Peyer's patch (tissue), 4 donors: ENCODE measurements at regions not wholly inside any gene's neighbourhood (a gene's known extent, or its start where the extent isn't known, plus 50 kb on each side); places are given as distances from the start of the nearest gene placed in this dataset.

Experiments used
- DNase-seq, 3 donors: peaks; one replicate each; pipeline ENCODE4 v3.0.0-alpha.2; 2017 to 2019
- H3K27ac ChIP-seq, 4 donors: fragments of 200-600 bp; sonication (generic); one replicate each; pipeline ENCODE4 v1.5.1; 2016 to 2019
- H3K27me3 ChIP-seq, 2 donors: fragments of 200-600 bp; sonication (generic); one replicate each; pipeline ENCODE4 v1.5.1; 2019
- H3K36me3 ChIP-seq, 3 donors: fragments of 200-600 bp; sonication (generic); one replicate each; pipeline ENCODE4 v1.5.1; 2016 to 2019
- H3K4me1 ChIP-seq, 4 donors: fragments of 200-600 bp; sonication (generic); one replicate each; pipeline ENCODE4 v1.5.1; 2016 to 2019
- H3K4me3 ChIP-seq, 4 donors: fragments of 200-600 bp; sonication (generic); 1 replicate in 3 of 4; 2 replicates in 1 of 4; pipeline ENCODE4 v1.5.1; 2016 to 2019; ENCODE audit warnings: mild to moderate bottlenecking in 1 of 4
- H3K9me3 ChIP-seq, 4 donors: fragments of 200-600 bp; sonication (generic); one replicate each; pipeline ENCODE4 v1.5.1; 2016 to 2019; ENCODE audit warnings: mild to moderate bottlenecking in 1 of 4
- CTCF ChIP-seq, 6 experiments: fragments of 450-650 bp in 4 of 6; fragments of 200-600 bp in 2 of 6; sonication (generic) in 1 of 6; IDR thresholded peaks; one replicate each; pipeline ENCODE4 v1.5.1; 2017 to 2019; ENCODE audit warnings: antibody characterized with exemption in 6 of 6, mild to moderate bottlenecking in 3 of 6, moderate library complexity in 1 of 6
- POLR2A ChIP-seq, 2 donors: fragments of 450-650 bp; IDR thresholded peaks; one replicate each; pipeline ENCODE4 v1.5.1; 2017; ENCODE audit warnings: antibody characterized with exemption in 2 of 2, mild to moderate bottlenecking in 2 of 2, moderate library complexity in 2 of 2

DNA sequence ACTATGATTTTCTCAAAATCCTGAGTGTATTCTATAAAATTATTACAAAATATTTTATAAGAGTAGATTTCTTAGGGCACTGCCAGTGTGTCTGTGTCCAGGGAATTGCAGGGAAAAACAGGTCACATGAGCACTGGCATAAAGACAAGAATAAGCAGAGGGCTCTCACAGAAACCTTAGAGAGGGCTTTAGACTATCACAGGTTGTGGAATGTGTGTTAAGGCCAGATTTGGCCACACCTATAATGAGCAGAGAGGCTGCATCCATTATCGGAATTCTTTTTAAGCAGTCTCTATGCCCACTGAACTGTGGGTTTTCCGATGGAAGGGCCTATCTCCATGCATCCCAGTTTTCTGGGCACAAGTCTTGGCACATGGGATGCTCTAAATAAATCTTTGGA, 90.2 kb downstream of the RTP4 start:
- no peak for TF ChIP-seq CTCF (IDR thresholded peaks at IDR 0.05)
- no peak for TF ChIP-seq POLR2A (IDR thresholded peaks at IDR 0.05)
- DNase-seq, result no peak

GRCh38 chr3:187456250-187456649, 88.1 kb downstream of the RTP4 start:
- H3K4me1 ChIP-seq, result no peaks in the 10 kb centered on the region
- H3K9me3 ChIP-seq, result no peaks in the 10 kb centered on the region
- H3K4me3 ChIP-seq, result no peak overlapping the region
- no peaks in the 10 kb centered on the region for H3K27me3 ChIP-seq
- TF ChIP-seq POLR2A (IDR thresholded peaks at IDR 0.05) (no peak), CTCF (IDR thresholded peaks at IDR 0.05) (no peak)
- no peak overlapping the region for H3K27ac ChIP-seq
- H3K36me3 ChIP-seq, result no peaks in the 10 kb centered on the region
- no peak for DNase-seq

More for the DNA sequence above, 90.2 kb downstream of the RTP4 start:
- Histone ChIP-seq H3K9me3 (no peaks in the 10 kb centered on the region), H3K4me1 (no peaks in the 10 kb centered on the region), H3K36me3 (no peaks in the 10 kb centered on the region), H3K27ac (no peak overlapping the region), H3K27me3 (no peaks in the 10 kb centered on the region), H3K4me3 (no peak overlapping the region)

- no peaks in the 10 kb centered on the region for H3K4me1 ChIP-seq
- no peak for TF ChIP-seq CTCF (IDR thresholded peaks at IDR 0.05)
- no peak for TF ChIP-seq POLR2A (IDR thresholded peaks at IDR 0.05)
- H3K9me3 ChIP-seq, result no peaks in the 10 kb centered on the region
- DNase-seq, result no peak
- no peak overlapping the region for H3K4me3 ChIP-seq
- no peak overlapping the region for H3K27ac ChIP-seq
- no peaks in the 10 kb centered on the region for H3K36me3 ChIP-seq
- H3K27me3 ChIP-seq, result no peaks in the 10 kb centered on the region
These were observed 86.1 kb downstream of the RTP4 start for GRCh38 chr3:187454085-187454815.

DNA sequence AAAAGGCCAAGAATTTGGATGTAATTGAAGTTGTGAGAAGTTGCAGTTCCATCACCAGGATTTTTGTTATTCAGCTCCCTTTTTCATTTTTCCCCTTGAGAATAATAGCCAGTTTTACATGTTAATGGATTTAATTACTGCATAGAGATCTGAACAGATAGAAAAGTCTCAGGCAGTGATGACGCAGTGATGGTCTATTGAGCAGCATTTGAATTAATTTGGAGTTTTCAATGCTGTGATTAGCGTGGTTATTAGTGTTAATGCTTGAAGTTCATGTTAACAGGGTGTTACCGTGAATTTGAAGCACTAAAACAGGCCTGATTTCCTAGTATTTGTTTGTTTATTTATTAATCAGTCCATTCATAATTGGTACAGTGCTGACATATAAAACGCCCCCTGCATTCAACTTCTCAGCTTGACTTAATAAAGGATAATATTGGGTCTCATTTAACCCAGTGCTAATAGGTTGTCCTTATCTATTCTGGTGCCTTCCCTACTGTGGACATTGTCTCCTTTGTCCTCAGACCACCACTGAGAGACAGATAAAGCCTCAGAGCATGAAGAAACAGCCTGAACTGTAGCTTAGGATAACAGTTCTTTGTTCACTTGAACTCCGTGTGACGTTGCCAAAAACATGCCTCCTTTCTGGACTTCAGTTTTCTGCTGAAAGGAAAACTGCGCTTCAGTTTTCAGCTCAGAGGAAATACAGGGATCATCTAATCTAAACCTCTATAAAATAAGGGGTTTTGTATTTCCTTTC, 82.4 kb downstream of the RTP4 start:
- TF ChIP-seq POLR2A (IDR thresholded peaks at IDR 0.05) (no peak), CTCF (IDR thresholded peaks at IDR 0.05) (no peak)
- Histone ChIP-seq H3K9me3 (no peaks in the 10 kb centered on the region), H3K36me3 (no peaks in the 10 kb centered on the region), H3K27me3 (no peaks in the 10 kb centered on the region), H3K4me1 (no peaks in the 10 kb centered on the region), H3K4me3 (no peak overlapping the region), H3K27ac (no peak overlapping the region)
- no peak for DNase-seq

DNA sequence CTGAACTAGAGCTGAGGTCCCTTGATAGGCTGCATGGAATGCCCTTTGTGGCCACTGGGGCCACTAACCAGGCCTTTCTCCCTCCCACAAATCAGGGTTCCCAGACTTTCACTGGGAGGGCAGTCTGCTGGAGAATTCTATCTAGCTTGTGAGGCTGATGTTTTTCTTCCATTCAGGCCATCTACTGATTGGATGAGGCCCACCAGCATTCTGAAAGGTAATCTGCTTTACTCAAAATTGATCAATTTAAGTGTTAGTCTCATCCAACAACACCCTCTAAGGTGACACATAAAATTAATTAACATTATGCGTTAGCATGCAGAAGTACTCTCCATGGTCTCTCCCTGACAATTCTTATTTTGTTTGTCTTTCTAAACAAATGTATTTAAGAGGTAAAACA, 80.5 kb downstream of the RTP4 start:
- TF ChIP-seq POLR2A (IDR thresholded peaks at IDR 0.05), result no peak
- no peak for TF ChIP-seq CTCF (IDR thresholded peaks at IDR 0.05)
- no peaks in the 10 kb centered on the region for H3K36me3 ChIP-seq
- no peak overlapping the region for H3K27ac ChIP-seq
- no peaks in the 10 kb centered on the region for H3K9me3 ChIP-seq
- no peaks in the 10 kb centered on the region for H3K27me3 ChIP-seq
- H3K4me1 ChIP-seq, result no peaks in the 10 kb centered on the region
- no peak for DNase-seq
- no peak overlapping the region for H3K4me3 ChIP-seq
